GM12873 (cell line): ENCODE measurements at regions not wholly inside any gene's neighbourhood (a gene's known extent, or its start where the extent isn't known, plus 50 kb on each side); places are given as distances from the start of the nearest gene placed in this dataset.

Experiments used
- TF ChIP-seq, protein P1 (sequence below): IDR thresholded peaks from 2 replicates; pipeline ENCODE4 v1.5.1; 2012; ENCODE audit warnings: low read depth, mild to moderate bottlenecking, moderate library complexity, low read length, control low read depth; ENCODE audit not compliant: insufficient read depth; ENCODE audit errors: missing control alignments

GRCh38 chr7:12812111-12812510, 124.7 kb downstream of the ARL4A start:
- TF ChIP-seq, protein P1, sequence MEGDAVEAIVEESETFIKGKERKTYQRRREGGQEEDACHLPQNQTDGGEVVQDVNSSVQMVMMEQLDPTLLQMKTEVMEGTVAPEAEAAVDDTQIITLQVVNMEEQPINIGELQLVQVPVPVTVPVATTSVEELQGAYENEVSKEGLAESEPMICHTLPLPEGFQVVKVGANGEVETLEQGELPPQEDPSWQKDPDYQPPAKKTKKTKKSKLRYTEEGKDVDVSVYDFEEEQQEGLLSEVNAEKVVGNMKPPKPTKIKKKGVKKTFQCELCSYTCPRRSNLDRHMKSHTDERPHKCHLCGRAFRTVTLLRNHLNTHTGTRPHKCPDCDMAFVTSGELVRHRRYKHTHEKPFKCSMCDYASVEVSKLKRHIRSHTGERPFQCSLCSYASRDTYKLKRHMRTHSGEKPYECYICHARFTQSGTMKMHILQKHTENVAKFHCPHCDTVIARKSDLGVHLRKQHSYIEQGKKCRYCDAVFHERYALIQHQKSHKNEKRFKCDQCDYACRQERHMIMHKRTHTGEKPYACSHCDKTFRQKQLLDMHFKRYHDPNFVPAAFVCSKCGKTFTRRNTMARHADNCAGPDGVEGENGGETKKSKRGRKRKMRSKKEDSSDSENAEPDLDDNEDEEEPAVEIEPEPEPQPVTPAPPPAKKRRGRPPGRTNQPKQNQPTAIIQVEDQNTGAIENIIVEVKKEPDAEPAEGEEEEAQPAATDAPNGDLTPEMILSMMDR, result no peak

GRCh38 chr7:12814107-12814506, 126.7 kb downstream of the ARL4A start:
- TF ChIP-seq, protein P1, result no peak

- TF ChIP-seq, protein P1, result no peak
These were observed 127.4 kb downstream of the ARL4A start for GRCh38 chr7:12814828-12815227.

DNA sequence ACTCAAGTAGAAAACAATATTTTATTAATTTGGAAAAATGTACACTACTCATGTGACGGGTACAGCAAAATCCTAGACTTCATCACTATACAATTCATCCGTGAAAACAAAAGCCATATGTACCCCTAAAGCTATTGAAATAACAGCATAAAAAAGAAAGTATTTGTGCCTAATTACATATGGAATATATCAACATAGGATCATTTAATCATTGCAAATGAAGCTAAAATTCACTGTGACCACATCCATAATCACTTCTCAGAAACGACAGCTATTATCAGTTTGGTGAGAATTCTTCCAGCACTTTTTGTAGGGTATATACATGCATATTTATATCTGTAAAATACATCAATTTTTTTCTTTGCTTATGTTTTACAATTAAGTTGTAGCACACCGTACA, 128.0 kb downstream of the ARL4A start:
- TF ChIP-seq, protein P1, result no peak

DNA sequence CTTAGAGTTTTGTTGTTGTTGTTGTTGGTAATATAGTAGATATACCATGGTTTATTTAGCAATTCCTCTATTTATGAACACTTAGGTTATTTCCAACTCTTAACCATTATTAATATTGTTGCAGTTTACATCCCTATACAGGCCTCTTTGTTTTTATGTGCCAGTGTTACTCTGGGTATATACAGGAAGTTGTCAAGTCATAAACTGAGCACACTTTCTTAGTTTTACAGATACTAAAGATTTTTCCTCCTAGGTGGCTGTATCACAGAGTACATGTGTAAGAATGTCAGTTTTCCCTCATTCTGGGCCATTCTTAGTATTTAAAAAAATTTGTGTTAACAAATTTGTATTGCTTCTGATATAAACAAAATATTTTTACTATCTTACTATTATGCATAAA, 128.4 kb downstream of the ARL4A start:
- TF ChIP-seq, protein P1, result no peak

DNA sequence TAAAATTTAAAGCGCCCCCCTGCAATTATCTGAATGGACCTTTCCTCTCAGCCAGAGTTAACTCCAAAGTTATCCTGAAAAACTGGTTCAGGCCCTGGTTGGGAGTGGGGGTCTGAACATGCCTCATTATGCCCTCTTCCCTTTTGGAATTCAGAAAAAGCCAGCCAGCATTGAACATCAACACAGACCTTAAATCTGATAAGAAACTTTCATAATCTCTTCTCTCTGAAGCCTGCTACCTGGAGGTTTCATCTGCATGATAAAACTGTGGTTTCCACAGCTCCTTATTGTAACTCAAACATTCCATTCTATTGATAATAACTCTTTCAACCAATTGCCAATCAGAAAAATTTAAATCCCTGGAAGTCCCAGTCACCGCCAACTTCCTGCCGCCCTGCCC, 133.3 kb downstream of the ARL4A start:
- TF ChIP-seq, protein P1, result no peak

DNA sequence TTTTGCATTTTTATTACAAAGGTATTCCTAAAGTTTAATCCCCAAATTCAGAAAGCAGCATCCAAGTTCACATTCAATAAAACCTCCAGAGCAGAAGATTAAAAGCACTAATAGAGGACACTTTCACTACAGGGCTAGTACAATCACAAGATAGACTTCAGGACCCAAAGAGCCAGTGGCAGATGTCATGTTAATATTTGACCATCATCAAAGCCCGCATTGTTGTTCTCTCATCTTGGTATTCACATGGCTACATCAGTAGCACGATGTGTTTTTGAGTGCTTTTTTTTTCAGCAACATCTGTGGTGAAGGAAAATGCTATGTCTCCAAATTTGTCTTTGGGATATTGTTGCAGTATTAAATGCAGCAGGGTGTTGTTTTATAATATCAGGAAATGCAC, 134.3 kb downstream of the ARL4A start:
- TF ChIP-seq, protein P1, result no peak
